ENCODE measurements at regions not wholly inside any gene's neighbourhood (a gene's known extent, or its start where the extent isn't known, plus 50 kb on each side); places are given as distances from the start of the nearest gene placed in this dataset.

- no peak for TF ChIP-seq PRDM4 (CRISPR knock-in tag; IDR thresholded peaks at IDR 0.05; ENCODE audit: borderline replicate concordance)
Observed at GRCh38 chrX:1713296-1713695, 98.4 kb downstream of the ASMT start (continued).

- Histone ChIP-seq H3K9me3 (ENCODE audit: low read length) (no peaks in the 10 kb centered on the region), H4K20me1 (ENCODE audit: insufficient read depth, low read length) (no peaks in the 10 kb centered on the region), H3K4me3 (replicated peaks in 1 of 3; ENCODE audit: insufficient read depth in 1 of 3, low read depth in 2 of 3, low read length in 3 of 3) (no peak overlapping the region), H3K9ac (ENCODE audit: insufficient read depth, low read depth, low read length) (no peak overlapping the region), H3K27ac (ENCODE audit: extremely low read length, insufficient read depth, low read length) (no peak overlapping the region), H3K36me3 (replicated peaks in 1 of 2; ENCODE audit: control insufficient read depth in 1 of 2, insufficient read depth in 2 of 2, low read length in 2 of 2) (no peaks in the 10 kb centered on the region), H3K27me3 (ENCODE audit: control insufficient read depth in 1 of 2, insufficient read depth in 2 of 2, low read length in 2 of 2) (no peaks in the 10 kb centered on the region), H2AFZ (ENCODE audit: low read length) (no peak overlapping the region), H3K4me1 (ENCODE audit: insufficient read depth, low read length) (0 out of 2 replicates have a peak, but pooled peaks cover 7% of the 10 kb centered on the region), H3K79me2 (ENCODE audit: insufficient read depth, low read length) (no peaks in the 10 kb centered on the region), H3K4me2 (ENCODE audit: low read depth, low read length) (no peak overlapping the region)
- no TSS peak for BruUV-seq (replicated peaks)
- DNase-seq (ENCODE audit: low spot score) (no peak), FAIRE-seq (no peak), ATAC-seq (no peak)
- POLR2A ChIA-PET: no interaction called here
- 45% methylated on average over 8 of the region's 8 CpGs for WGBS (ENCODE audit: low lambda C conversion rate)
- CTCF ChIA-PET (ENCODE audit: low intra/inter-chr PET ratio, low total read pairs): no interaction called here
- in situ Hi-C loops (cut with HindIII; ENCODE audit: extremely low pct_ligation_motif_present, low pct_unique_long_range_greater_than_20kb) (no loop called here), intact Hi-C loops (cut with micrococcal nuclease; ENCODE audit: unreplicated experiment) (no loop called here)
- TF ChIP-seq NFE2L1 (CRISPR knock-in tag; IDR thresholded peaks at IDR 0.05; ENCODE audit: borderline replicate concordance): no peak
Observed at GRCh38 chrX:1717373-1717772, 102.5 kb downstream of the ASMT start.

- DNase-seq (ENCODE audit: low spot score): peak; percentile 56
- in situ Hi-C loops (cut with HindIII; ENCODE audit: extremely low pct_ligation_motif_present, low pct_unique_long_range_greater_than_20kb) (no loop called here), intact Hi-C loops (cut with micrococcal nuclease; ENCODE audit: unreplicated experiment) (no loop called here)
- Histone ChIP-seq H3K36me3 (replicated peaks in 1 of 2; ENCODE audit: control insufficient read depth in 1 of 2, insufficient read depth in 2 of 2, low read length in 2 of 2) (no peaks in the 10 kb centered on the region), H3K27ac (ENCODE audit: extremely low read length, insufficient read depth, low read length) (no peak overlapping the region), H3K4me2 (ENCODE audit: low read depth, low read length) (no peak overlapping the region), H3K9ac (ENCODE audit: insufficient read depth, low read depth, low read length) (no peak overlapping the region), H3K4me1 (ENCODE audit: insufficient read depth, low read length) (0 out of 2 replicates have a peak, but pooled peaks cover 7% of the 10 kb centered on the region), H3K4me3 (replicated peaks in 1 of 3; ENCODE audit: insufficient read depth in 1 of 3, low read depth in 2 of 3, low read length in 3 of 3) (no peak overlapping the region), H4K20me1 (ENCODE audit: insufficient read depth, low read length) (no peaks in the 10 kb centered on the region), H3K27me3 (ENCODE audit: control insufficient read depth in 1 of 2, insufficient read depth in 2 of 2, low read length in 2 of 2) (no peaks in the 10 kb centered on the region), H2AFZ (ENCODE audit: low read length) (no peak overlapping the region), H3K79me2 (ENCODE audit: insufficient read depth, low read length) (no peaks in the 10 kb centered on the region), H3K9me3 (ENCODE audit: low read length) (no peaks in the 10 kb centered on the region)
- no TSS peak for BruUV-seq (replicated peaks)
- ChIA-PET CTCF (ENCODE audit: low intra/inter-chr PET ratio, low total read pairs) (no interaction called here), POLR2A (no interaction called here)
- 0% methylated on average over 2 of the region's 2 CpGs for WGBS (ENCODE audit: low lambda C conversion rate)
- TF ChIP-seq TEAD3 (CRISPR knock-in tag; optimal IDR thresholded peaks at IDR 0.05; ENCODE audit: borderline replicate concordance) (peak; percentile 50), FOSL2 (CRISPR knock-in tag; IDR thresholded peaks at IDR 0.05) (peak; percentile 29; the same call in 1 of the 2 replicates), SRF (IDR thresholded peaks at IDR 0.05; ENCODE audit: low read depth, low read length) (no peak)
- ATAC-seq: no peak; the same call in 2 of the 3 replicates
- FAIRE-seq: no peak
Observed at GRCh38 chrX:1719270-1719669, 104.4 kb downstream of the ASMT start.

Measured in HepG2 (cell line).